ENCODE measurements at regions not wholly inside any gene's neighbourhood (a gene's known extent, or its start where the extent isn't known, plus 50 kb on each side); places are given as distances from the start of the nearest gene placed in this dataset.
"Not testable (repeated sequence)": the region's sequence is repeated elsewhere in the genome, so short reads cannot be mapped to it uniquely, and the experiment has no call there.

- no peak for TF ChIP-seq CTCF (IDR thresholded peaks at IDR 0.05; ENCODE audit: control insufficient read depth, extremely low read depth, insufficient read depth)
- no peak for DNase-seq (ENCODE audit: low read depth)
- no peak overlapping the region for H3K4me3 ChIP-seq (ENCODE audit: low read depth, low read length)
Observed at GRCh38 chr17:71104225-71104624, 934.9 kb downstream of the KCNJ2 start.

GRCh38 chr17:71106056-71106455, 936.7 kb downstream of the KCNJ2 start:
- not testable (repeated sequence) for DNase-seq (ENCODE audit: low read depth); H3K4me3 ChIP-seq (ENCODE audit: low read depth, low read length)

GRCh38 chr17:71107136-71107535, 937.8 kb downstream of the KCNJ2 start:
- no peak overlapping the region for H3K4me3 ChIP-seq (ENCODE audit: low read depth, low read length)
- DNase-seq (ENCODE audit: low read depth): no peak
- TF ChIP-seq CTCF (IDR thresholded peaks at IDR 0.05; ENCODE audit: control insufficient read depth, extremely low read depth, insufficient read depth): no peak

GRCh38 chr17:71109697-71110096, 940.4 kb downstream of the KCNJ2 start:
- TF ChIP-seq CTCF (IDR thresholded peaks at IDR 0.05; ENCODE audit: control insufficient read depth, extremely low read depth, insufficient read depth): no peak
- H3K4me3 ChIP-seq (ENCODE audit: low read depth, low read length): no peak overlapping the region
- DNase-seq (ENCODE audit: low read depth): no peak

GRCh38 chr17:71110326-71110725, 941.0 kb downstream of the KCNJ2 start:
- TF ChIP-seq CTCF (IDR thresholded peaks at IDR 0.05; ENCODE audit: control insufficient read depth, extremely low read depth, insufficient read depth): no peak
- H3K4me3 ChIP-seq (ENCODE audit: low read depth, low read length): no peak overlapping the region
- no peak for DNase-seq (ENCODE audit: low read depth)

GRCh38 chr17:71111460-71111859, 942.1 kb downstream of the KCNJ2 start:
- TF ChIP-seq CTCF (IDR thresholded peaks at IDR 0.05; ENCODE audit: control insufficient read depth, extremely low read depth, insufficient read depth): no peak
- no peak overlapping the region for H3K4me3 ChIP-seq (ENCODE audit: low read depth, low read length)
- peak; percentile 63 for DNase-seq (ENCODE audit: low read depth)

GRCh38 chr17:71111934-71112333, 942.6 kb downstream of the KCNJ2 start:
- DNase-seq (ENCODE audit: low read depth): no peak
- no peak for TF ChIP-seq CTCF (IDR thresholded peaks at IDR 0.05; ENCODE audit: control insufficient read depth, extremely low read depth, insufficient read depth)
- no peak overlapping the region; the same call in 1 of the 2 replicates for H3K4me3 ChIP-seq (ENCODE audit: low read depth, low read length)

Measured in LNCaP clone FGC (cell line).